Amniotic stem cell (primary cell): ENCODE measurements at regions not wholly inside any gene's neighbourhood (a gene's known extent, or its start where the extent isn't known, plus 50 kb on each side); places are given as distances from the start of the nearest gene placed in this dataset.
"Not testable (repeated sequence)": the region's sequence is repeated elsewhere in the genome, so short reads cannot be mapped to it uniquely, and the experiment has no call there.

ENCODE experiments used
- DNase-seq: peaks from one replicate; lab custom pipeline; 2025; lab: John Stamatoyannopoulos, UW

- DNase-seq, result no peak
Measured at GRCh38 chr3:109656225-109656624, 318.9 kb upstream of the DPPA4 start.

DNA sequence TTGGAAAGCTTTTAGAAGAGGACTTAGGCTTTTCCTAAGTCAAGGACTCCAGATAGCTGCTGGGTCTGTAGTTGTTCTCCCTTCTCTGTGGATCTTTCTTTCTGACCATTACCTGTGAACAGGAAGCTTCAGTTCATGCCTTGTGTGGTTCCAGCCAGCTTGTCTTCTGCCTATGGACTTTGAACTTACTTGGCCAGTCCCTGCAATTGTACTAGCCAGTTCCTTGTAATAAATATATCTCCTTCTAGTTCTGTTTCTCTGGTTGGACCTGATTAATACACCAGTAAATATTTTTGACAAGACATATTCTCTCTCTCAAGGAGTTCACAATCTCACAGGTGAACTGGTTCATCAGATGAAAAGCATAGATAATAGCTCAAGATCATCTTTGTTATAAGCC is 341.3 kb upstream of the DPPA4 start:
- no peak for DNase-seq

GRCh38 chr3:109679664-109680063 is 342.3 kb upstream of the DPPA4 start:
- DNase-seq, result no peak

DNA sequence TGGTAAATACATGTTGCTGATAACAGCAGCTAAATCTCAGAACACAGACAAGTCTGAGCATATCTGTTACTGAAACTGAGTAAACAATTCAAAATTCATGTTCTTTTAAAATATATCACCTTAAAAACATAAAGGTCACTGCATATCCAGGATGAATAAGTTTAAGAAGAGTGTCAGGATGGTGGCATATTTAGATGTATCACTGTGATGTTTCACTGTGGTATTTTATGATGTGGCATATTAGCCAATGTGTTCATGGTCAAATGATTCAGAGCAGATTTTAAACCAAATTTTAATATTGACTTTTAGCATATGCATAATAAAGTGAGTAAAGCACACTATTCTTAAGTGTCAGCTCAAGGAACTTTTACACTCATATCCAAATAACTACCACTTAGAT is 346.4 kb upstream of the DPPA4 start:
- no peak for DNase-seq

DNA sequence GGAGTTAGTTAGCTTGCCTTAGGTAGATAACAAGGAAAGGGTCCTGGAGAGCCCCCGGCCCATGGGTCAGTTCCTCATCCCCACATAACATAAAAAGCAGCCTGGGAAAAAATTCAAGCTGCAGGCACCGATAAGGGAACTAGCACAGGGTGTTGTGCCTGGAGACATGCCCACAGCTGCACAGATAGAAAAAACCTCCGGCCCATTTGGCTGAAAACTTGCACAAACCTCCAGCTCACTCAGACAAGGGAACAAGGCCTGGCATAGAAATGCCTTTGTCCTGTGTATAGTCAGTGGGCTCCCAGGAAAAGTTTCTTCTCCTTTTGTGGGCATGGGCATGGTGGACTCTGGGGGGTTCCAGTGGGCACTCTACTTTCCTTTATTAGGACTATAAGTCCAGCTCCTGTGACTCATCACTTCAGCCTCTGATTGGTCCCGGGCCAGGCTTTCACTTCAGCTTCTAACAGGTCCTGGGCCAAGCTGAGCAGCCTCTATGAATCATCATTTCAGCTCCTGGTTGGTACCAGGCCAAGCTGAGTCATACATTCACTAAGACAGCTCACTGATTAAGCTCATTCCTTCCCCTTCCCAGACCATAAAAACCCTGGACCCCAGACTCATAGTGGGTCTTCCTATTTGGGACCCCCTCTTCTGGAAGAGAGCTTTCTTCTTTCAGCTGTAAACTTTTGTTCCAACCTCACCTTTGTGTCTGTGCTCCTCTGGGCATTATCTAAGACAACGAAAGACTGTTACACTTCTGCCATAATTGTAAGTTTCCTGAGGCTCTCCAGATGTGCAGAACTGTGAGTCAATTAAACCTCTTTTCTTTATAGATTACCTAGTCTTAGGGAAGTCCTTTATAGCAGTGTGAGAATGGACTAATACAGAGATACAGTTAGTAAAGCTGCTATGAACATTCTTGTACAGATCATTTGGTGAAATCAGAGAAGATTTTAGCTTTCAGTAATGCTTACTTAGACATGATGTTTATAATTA is 348.0 kb upstream of the DPPA4 start:
- peak; percentile 97 for DNase-seq

DNA sequence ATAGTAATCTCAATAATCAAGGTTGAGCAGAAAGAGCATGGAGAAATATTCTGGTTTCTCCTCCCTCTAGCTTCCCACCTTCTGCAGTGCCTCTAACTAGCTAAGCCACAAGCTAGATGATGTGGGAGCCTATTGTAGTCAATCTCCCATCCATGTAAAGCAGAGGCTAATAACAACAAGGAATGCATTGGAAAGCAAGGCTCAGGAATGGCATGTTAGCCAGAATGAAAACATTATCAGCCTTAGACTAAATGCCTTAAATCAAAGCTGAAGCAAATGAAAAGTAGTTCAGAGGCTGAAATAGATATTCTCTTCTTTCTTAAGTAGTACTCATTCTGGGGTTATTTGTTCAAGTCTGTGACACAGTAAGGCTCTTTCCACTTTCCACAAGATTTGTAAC is 350.3 kb upstream of the DPPA4 start:
- DNase-seq, result no peak

DNA sequence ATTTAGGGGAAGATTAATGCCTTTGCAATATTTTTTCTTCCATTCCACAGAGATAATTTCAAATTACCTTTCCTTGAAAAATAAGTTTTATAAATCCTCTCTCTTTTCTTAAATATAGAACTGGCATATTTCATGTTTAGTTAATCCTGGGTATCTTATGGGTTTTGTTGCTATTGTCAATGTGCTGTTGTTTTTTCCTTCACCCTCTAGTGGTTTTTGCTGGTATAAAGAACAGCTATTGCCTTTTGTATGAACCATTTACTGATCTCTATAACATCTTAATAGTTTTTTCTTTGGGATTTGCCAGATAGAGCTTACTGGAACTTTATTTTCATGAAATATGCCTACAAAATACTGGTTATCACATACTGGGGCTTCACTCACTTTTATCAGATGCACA is 359.6 kb upstream of the DPPA4 start:
- no peak for DNase-seq

- no peak for DNase-seq
Measured at GRCh38 chr3:109702252-109702651, 364.9 kb upstream of the DPPA4 start.

GRCh38 chr3:109702976-109703375 is 365.6 kb upstream of the DPPA4 start:
- DNase-seq, result no peak

- not testable (repeated sequence) for DNase-seq
Measured at GRCh38 chr3:109705133-109705532, 367.8 kb upstream of the DPPA4 start.

DNA sequence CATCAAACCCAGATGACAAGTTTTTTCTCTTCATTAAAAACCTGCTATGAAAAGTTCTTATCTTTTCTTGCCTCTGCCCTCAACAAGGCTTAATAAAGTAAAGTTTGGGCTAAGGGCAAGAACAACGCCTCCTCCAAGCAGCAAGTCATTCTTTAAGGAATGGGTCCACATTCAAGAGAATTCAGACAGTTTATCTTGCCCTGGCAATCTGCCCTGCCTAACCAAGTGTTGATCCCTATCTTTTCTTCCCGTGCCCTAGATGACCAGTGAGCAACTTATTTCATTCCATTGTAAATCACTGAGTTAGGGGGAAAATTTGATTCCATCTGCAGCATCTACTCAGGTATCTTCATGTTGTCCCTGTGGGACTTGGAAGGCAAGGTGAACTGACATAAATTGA is 370.3 kb upstream of the DPPA4 start:
- DNase-seq, result no peak

DNA sequence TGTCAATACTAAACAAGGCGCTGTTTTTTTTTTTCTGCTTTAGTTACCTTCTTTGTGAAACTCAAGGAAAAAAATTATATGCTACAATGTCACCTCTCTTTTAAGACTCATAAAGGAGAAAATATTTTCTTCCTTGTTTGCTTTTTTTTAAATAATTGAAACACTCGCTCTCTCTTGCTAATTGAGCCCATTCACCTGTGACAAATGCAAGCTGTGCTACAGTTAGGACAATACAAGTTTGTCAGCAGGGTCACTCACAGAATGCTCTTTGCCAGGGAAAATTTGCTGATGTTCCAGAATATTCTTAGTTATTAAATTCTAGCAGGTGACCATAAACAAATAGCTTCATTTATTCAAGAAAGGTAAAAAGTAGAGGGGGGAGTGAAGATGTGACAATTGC is 375.9 kb upstream of the DPPA4 start:
- DNase-seq, result no peak

GRCh38 chr3:109715707-109716106 is 378.4 kb upstream of the DPPA4 start:
- no peak for DNase-seq

DNA sequence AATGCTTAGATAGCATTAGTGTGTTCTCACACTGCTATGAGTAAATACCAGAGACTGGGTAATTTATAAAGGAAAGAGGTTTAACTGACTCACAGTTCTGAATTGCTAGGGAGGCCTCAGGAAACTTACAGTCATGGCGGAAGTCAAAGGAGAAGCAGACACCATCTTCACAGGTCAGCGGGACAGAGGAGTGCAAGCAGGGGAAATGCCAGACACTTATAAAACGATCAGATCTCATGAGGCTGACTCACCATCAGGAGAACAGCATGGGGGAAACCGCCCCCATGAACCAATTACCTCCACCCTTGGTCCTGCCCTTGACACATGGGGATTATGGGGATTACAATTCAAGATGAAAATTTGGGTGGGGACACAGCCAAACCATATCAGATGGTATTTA is 381.5 kb upstream of the DPPA4 start:
- DNase-seq, result no peak

DNA sequence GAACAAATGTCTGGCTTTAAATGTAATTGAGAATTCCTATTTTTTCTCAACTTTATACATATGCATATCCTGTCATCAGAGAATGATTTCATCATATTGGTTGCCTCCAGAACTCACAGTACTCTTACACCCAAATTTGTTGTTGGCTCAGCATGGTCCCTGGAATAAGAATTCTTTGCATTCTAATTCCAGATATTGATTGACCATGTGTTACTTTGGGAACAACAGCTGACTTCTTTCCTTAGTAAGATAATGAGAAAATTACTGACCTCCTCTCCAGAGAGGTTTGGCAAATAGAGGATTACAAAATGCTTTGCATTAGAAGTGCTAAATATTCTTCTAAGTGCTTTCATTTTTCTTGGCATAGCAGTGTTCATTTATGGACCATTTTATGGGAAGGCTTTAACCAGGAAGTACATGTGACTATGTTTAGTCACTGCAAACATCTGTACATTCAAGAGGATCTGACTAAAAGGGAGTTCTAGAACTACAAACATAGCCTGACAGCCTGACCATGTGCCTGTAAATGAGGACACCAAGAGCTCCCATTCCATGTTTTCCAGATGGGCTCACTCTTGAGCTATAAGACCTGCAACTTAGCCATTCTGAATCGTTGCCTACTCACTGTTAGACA is 391.6 kb upstream of the DPPA4 start:
- DNase-seq, result no peak

- peak; percentile 23 for DNase-seq
Measured at GRCh38 chr3:109731639-109732473, 394.5 kb upstream of the DPPA4 start.

- DNase-seq, result no peak
Measured at GRCh38 chr3:109743981-109744380, 406.6 kb upstream of the DPPA4 start.

DNA sequence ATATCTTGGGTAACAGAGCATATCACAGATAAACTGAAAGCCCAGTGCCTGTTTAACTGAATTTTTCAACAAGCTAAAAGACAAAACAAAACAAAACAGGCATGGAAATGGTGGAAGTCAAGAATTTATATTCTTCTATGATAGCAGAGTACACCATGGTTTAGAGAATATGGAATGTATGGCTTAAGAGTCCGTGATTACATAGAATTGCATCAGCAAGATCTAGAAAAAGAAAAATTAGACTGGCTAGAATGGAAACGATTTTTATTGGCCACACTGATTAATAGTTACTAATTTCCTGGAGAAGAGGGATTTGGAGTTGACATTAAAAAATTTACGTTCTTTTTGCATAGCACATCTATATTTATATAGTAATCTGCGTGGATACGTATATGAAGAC is 435.2 kb upstream of the DPPA4 start:
- no peak for DNase-seq

DNA sequence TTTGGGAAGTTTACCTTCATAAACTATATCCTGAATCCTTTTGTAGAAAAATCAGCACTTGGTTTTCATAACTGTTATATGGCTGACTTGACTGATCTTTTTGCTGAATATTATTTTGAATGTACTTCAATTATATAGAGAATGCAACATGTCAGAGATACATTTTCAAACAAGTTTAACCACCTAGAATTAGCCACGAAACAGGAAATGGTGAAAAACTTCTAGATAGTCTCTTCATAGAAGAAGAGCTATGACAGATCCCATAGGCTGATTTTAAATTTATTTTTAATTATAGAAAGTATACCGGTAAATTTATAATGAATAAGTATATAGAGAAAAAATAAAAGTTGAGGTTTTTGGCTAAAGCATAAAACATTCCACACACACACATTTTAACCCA is 436.8 kb upstream of the DPPA4 start:
- DNase-seq, result no peak

GRCh38 chr3:109784285-109784684 is 446.9 kb upstream of the DPPA4 start:
- no peak for DNase-seq

DNA sequence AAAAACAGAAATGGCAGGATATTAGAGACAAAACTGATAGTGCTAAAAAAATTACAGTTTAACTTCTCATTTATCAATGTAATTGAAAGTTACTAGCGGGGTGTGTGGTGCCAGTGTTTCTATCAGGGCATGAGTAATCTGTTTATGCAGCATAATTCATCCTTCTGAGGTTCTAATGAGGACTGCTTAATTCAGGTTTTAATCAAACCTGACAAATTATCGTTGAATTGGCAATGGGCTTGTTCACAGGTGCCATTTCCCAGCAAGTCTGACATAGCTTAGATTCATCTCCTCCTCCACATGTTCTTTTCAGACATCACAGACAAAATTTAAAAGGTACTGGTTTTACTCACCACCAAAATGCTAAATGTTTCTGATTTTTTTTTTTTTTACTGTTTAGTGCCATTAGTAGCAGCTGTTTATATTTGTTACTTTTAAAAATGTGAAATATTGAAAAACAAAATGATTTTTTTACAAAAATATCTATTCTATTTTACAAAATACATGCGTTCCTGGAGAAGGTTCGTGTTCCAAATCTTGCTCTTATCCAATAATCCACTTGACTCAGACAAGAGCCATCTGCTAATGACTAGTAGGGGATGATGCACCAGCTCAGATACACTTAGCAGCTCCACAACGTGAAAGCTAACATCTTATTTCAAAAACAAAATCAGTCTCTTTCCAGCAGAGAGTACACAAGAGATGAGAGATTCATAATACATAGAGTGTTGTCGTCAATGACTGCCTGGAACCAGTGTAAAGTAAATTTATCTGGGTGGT is 447.7 kb upstream of the DPPA4 start:
- DNase-seq, result no peak

GRCh38 chr3:109803274-109803673 is 465.9 kb upstream of the DPPA4 start:
- DNase-seq, result no peak
